Liver (tissue), 8 donors: ENCODE measurements at regions not wholly inside any gene's neighbourhood (a gene's known extent, or its start where the extent isn't known, plus 50 kb on each side); places are given as distances from the start of the nearest gene placed in this dataset.

Experiments
- DNase-seq: peaks from one replicate; pipeline ENCODE4 v3.0.0-alpha.2; 2017; ENCODE audit warnings: low spot score
- H3K27ac ChIP-seq, 2 donors: one replicate each; pipeline ENCODE4 v1.7.0; 2013; ENCODE audit warnings: inconsistent platforms in 2 of 2, low read length in 2 of 2, control low read depth in 1 of 2, low read depth in 1 of 2, mild to moderate bottlenecking in 1 of 2
- H3K27me3 ChIP-seq, 4 donors: one replicate each; pipeline versions ENCODE4 v1.6.1 to v1.7.0; 2013; ENCODE audit warnings: low read length in 3 of 4, inconsistent platforms in 1 of 4, mild to moderate bottlenecking in 1 of 4, moderate library complexity in 1 of 4; ENCODE audit not compliant: control insufficient read depth in 4 of 4, insufficient read depth in 4 of 4
- H3K36me3 ChIP-seq, 4 donors: one replicate each; pipeline versions ENCODE4 v1.6.1 to v1.7.0; 2013; ENCODE audit warnings: low read length in 3 of 4, mild to moderate bottlenecking in 3 of 4, low read depth in 1 of 4, moderate library complexity in 1 of 4; ENCODE audit not compliant: control insufficient read depth in 4 of 4, insufficient read depth in 3 of 4
- H3K4me1 ChIP-seq, 4 donors: one replicate each; pipeline versions ENCODE4 v1.6.1 to v1.7.0; 2013; ENCODE audit warnings: low read length in 3 of 4, mild to moderate bottlenecking in 3 of 4, moderate library complexity in 1 of 4; ENCODE audit not compliant: control insufficient read depth in 4 of 4, insufficient read depth in 4 of 4
- H3K4me3 ChIP-seq, 3 donors: one replicate each; pipeline versions ENCODE4 v1.6.1 to v1.7.0; 2013; ENCODE audit warnings: low read length in 3 of 3, control low read depth in 1 of 3, low read depth in 1 of 3, mild to moderate bottlenecking in 1 of 3
- H3K9ac ChIP-seq, 2 donors: one replicate each; pipeline ENCODE4 v1.7.0; 2013; ENCODE audit warnings: low read length in 2 of 2, mild to moderate bottlenecking in 2 of 2, moderate library complexity in 2 of 2, control low read depth in 1 of 2, low read depth in 1 of 2
- H3K9me3 ChIP-seq, 4 donors: one replicate each; pipeline versions ENCODE4 v1.6.1 to v1.7.0; 2013; ENCODE audit warnings: low read length in 3 of 4; ENCODE audit not compliant: control insufficient read depth in 4 of 4
- ATF3 ChIP-seq: IDR thresholded peaks from 2 replicates; pipeline ENCODE4 v1.6.1; 2016; ENCODE audit warnings: antibody characterized with exemption
- CTCF ChIP-seq: fragments of 150-350 bp; IDR thresholded peaks from 2 replicates; pipeline ENCODE4 v1.5.1; 2017; ENCODE audit warnings: improper control_type of control experiment, low read depth, low read length; ENCODE audit not compliant: missing input control
- EGR1 ChIP-seq, 2 donors: IDR thresholded peaks; 2 replicates each; pipeline ENCODE4 v1.6.1; 2016 to 2018; ENCODE audit warnings: antibody characterized with exemption in 2 of 2, low read depth in 2 of 2
- FOXA1 ChIP-seq: IDR thresholded peaks from 2 replicates; pipeline ENCODE4 v1.6.1; 2016; ENCODE audit warnings: antibody characterized with exemption
- FOXA2 ChIP-seq: IDR thresholded peaks from 2 replicates; pipeline ENCODE4 v1.6.1; 2016; ENCODE audit warnings: antibody characterized with exemption
- GABPA ChIP-seq, 2 donors: IDR thresholded peaks in 1 of 2; conservative IDR thresholded peaks in 1 of 2; 2 replicates each; pipeline ENCODE4 v1.6.1; 2016; ENCODE audit warnings: antibody characterized with exemption in 2 of 2, mild to moderate bottlenecking in 1 of 2, moderate library complexity in 1 of 2
- HNF4A ChIP-seq, 2 donors: conservative IDR thresholded peaks; 2 replicates each; pipeline ENCODE4 v1.6.1; 2016; ENCODE audit warnings: antibody characterized with exemption in 2 of 2, mild to moderate bottlenecking in 2 of 2
- HNF4G ChIP-seq: IDR thresholded peaks from 2 replicates; pipeline ENCODE4 v1.6.1; 2016; ENCODE audit warnings: antibody characterized with exemption
- JUND ChIP-seq, 2 donors: IDR thresholded peaks; 2 replicates each; pipeline ENCODE4 v1.6.1; 2016; ENCODE audit warnings: antibody characterized with exemption in 2 of 2
- MAX ChIP-seq: IDR thresholded peaks from 2 replicates; pipeline ENCODE4 v1.6.1; 2016; ENCODE audit warnings: antibody characterized with exemption
- NR2F2 ChIP-seq: IDR thresholded peaks from 2 replicates; pipeline ENCODE4 v1.6.1; 2016; ENCODE audit warnings: antibody characterized with exemption
- RAD21 ChIP-seq, 2 donors: IDR thresholded peaks; 2 replicates each; pipeline ENCODE4 v1.6.1; 2016; ENCODE audit warnings: antibody characterized with exemption in 2 of 2, mild to moderate bottlenecking in 2 of 2
- REST ChIP-seq: IDR thresholded peaks from 2 replicates; pipeline ENCODE4 v1.6.1; 2016; ENCODE audit warnings: antibody characterized with exemption, mild to moderate bottlenecking
- RXRA ChIP-seq, 2 donors: IDR thresholded peaks; 2 replicates each; pipeline ENCODE4 v1.6.1; 2017 to 2018; ENCODE audit warnings: antibody characterized with exemption in 2 of 2, mild to moderate bottlenecking in 1 of 2
- SP1 ChIP-seq: IDR thresholded peaks from 2 replicates; pipeline ENCODE4 v1.6.1; 2018; ENCODE audit warnings: antibody characterized with exemption, mild to moderate bottlenecking
- YY1 ChIP-seq: IDR thresholded peaks from 2 replicates; pipeline ENCODE4 v1.6.1; 2016; ENCODE audit warnings: antibody characterized with exemption, mild to moderate bottlenecking
- ZBTB33 ChIP-seq: IDR thresholded peaks from 2 replicates; pipeline ENCODE4 v1.6.1; 2016; ENCODE audit warnings: antibody characterized with exemption
- WGBS: extraction: QIAGEN DNeasy Blood & Tissue Kit; methylation state at CpG from one replicate; pipeline ENCODE4 v1.1.7; 2013; 5-methylcytosine and 5-hydroxymethylcytosine counted together
- donor health status: healthy.
- donor health status: healthy.
- donor health status: healthy.
- donor health status: healthy.
- donor health status: healthy.

- TF ChIP-seq ZBTB33 (no peak), ATF3 (no peak), GABPA (IDR thresholded peaks at IDR 0.05 in 1 of 2, conservative IDR thresholded peaks at IDR 0.05 in 1 of 2) (no peak), MAX (no peak), EGR1 (IDR thresholded peaks at IDR 0.05; ENCODE audit: low read depth in 2 of 2) (no peak), JUND (IDR thresholded peaks at IDR 0.05) (no peak), NR2F2 (no peak)
Measured at GRCh38 chr16:52708476-52708875, 161.5 kb upstream of the TOX3 start (continued).

- H3K9me3 ChIP-seq: no peaks in the 10 kb centered on the region
- no peak for DNase-seq
- H3K27me3 ChIP-seq: no peaks in the 10 kb centered on the region
- H3K4me3 ChIP-seq: no peak overlapping the region
- H3K9ac ChIP-seq: no peak overlapping the region
- TF ChIP-seq YY1: no peak
- TF ChIP-seq FOXA2: no peak
- TF ChIP-seq MAX: no peak
- no peak for TF ChIP-seq HNF4A (conservative IDR thresholded peaks at IDR 0.05)
- TF ChIP-seq EGR1 (IDR thresholded peaks at IDR 0.05; ENCODE audit: low read depth in 2 of 2): no peak
- TF ChIP-seq RAD21 (IDR thresholded peaks at IDR 0.05): no peak
- no peak for TF ChIP-seq CTCF
- TF ChIP-seq HNF4G: no peak
- no peak for TF ChIP-seq REST
- TF ChIP-seq JUND (IDR thresholded peaks at IDR 0.05): no peak
- no peak for TF ChIP-seq RXRA (IDR thresholded peaks at IDR 0.05)
- no peak for TF ChIP-seq FOXA1
- TF ChIP-seq ZBTB33: no peak
- no peak for TF ChIP-seq SP1
- TF ChIP-seq GABPA (IDR thresholded peaks at IDR 0.05 in 1 of 2, conservative IDR thresholded peaks at IDR 0.05 in 1 of 2): no peak
- no peak for TF ChIP-seq ATF3
- H3K36me3 ChIP-seq: no peaks in the 10 kb centered on the region
- WGBS: 72% methylated on average over 3 of the region's 3 CpGs
- no peaks in the 10 kb centered on the region for H3K4me1 ChIP-seq
- H3K27ac ChIP-seq: no peak overlapping the region
Measured at GRCh38 chr16:52707676-52708337, 160.9 kb upstream of the TOX3 start.
